NOMO-1 (cell line): ENCODE measurements at regions not wholly inside any gene's neighbourhood (a gene's known extent, or its start where the extent isn't known, plus 50 kb on each side); places are given as distances from the start of the nearest gene placed in this dataset.
"Not testable (repeated sequence)": the region's sequence is repeated elsewhere in the genome, so short reads cannot be mapped to it uniquely, and the experiment has no call there.

ENCODE experiments used
- DNase-seq, 2 experiments: peaks; one replicate each; lab custom pipeline; 2025; ENCODE audit not compliant: unreplicated experiment in 2 of 2; lab: John Stamatoyannopoulos, UW

DNA sequence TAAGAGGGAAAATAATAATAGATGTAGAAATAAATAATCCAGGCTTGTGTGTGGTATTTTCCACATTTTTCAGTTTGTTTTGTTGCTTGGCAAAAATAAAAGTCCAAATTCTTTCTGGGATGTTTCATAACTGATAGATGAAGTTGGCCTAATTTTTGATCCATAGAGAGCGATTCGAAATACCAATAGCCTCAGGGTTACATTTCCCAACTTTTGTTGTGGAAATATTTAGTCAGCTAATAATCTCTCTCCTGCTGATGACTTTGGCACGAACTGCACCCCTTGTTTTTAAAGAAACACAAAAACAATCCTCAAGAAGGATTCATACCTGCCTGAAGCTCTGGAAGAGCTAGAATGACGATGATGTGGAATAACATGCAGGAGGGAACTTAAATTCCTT is 483.2 kb downstream of the ADRA2A start:
- no peak for DNase-seq

DNA sequence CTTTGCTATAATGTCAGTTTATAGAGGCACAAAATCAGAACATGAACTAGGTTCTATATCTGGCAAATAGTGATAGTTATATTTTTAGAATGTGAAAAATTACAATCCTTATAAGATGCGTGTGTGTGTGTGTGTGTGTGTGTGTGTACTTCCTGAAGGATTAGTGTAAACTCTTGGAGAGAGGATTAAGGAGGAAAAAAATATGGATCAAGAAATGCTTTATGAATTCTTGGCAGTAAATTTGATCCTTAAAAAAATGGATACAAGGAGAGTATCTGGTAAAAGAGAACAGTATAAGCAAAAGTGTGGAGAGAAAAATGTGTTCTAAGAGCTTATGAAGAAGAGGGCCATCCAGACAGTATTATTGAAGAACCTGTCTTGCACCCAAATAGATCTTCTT is 484.3 kb downstream of the ADRA2A start:
- no peak for DNase-seq

DNA sequence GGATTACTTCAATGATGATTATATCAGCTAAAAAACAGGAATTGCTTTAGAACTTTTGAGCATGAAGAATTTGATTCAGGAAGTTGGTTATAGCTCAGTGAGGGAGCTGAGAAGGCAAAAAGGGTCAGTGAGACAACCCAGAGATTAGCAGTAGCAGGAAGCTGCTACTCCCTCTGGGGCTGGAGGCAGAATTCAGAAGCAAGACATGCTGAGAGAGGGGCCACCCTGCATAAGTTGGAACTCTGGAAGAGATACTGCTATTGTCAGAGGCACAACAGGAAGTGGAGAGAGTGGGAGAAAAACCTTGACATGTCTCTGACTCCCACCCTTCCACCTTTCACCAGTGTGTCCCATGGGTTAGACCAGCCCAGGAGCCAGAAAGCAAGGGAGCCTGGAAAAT is 488.7 kb downstream of the ADRA2A start:
- no peak for DNase-seq

DNA sequence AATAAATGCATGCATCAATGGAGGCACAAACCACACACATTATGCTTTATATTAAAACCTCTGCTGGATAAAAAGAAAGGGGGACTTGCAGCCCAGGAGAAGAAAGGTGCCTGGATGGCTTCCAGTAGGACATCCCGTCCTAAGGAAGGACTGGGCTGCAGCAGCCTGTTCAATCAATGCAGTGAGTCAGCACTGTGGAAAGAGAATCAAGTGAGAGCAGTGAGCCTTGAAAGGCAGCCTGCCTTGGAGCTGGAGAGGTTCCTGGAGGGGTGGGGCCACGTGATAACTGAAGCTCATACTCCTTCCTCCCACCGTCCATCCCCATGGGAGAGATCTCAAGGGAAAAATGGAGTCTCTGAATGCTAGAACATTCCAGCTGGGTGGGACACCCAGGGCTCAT is 501.2 kb downstream of the ADRA2A start:
- no peak for DNase-seq

DNA sequence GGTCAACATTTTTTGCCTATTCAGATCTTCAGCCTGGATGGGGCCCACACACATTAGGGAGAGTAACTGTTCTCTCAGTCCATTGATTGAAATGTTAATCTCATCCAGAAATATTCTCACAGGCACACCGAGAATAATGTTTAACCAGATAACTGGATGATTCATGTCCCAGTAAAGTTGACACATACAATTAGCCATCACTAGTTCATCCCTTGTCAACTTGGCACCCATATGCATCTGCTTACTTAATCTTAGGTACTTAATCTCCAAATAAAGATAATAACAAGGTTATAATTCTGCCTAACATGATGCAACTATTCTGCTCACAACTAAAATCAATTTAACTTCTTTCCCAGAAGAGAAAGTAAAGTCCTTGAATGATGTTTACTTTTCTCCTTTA is 502.6 kb downstream of the ADRA2A start:
- no peak for DNase-seq

DNA sequence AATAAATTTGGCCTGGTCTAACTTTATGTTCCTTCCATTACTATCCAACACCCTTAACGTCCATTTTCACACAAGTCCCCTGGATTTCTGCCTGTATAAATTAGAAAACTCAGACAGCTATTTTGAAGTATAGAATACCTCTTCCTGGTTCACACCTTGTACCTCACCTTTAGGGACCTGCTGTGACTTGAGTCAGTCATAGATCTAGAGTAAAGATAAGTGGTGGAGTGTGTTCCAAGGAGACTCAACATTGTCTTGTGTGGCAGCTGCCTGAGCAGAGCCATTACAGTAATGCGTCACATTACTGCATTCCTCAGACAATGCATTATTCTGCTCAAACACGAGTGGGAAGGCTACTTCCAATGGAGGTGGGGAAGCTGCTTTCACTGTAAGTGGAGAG is 513.9 kb downstream of the ADRA2A start:
- no peak for DNase-seq

DNA sequence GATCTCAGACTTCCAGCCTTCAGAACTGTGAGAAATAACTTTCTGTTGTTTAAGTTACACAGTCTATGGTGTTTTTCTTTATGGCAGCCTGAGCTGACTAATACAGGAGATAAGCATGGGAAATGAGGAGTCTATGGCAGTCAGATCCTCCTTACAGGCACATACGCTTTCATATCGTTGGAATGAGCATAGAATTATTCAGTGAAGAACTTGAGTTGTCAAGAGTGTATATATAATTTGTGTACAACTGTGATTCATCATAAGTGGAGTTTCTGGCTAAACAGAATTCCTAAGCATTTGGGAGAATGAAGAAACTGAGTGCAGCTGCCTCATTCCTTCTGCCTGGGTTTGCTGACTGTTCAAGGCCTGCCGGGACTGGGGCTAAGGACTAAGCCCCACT is 516.7 kb downstream of the ADRA2A start:
- DNase-seq = no peak

DNA sequence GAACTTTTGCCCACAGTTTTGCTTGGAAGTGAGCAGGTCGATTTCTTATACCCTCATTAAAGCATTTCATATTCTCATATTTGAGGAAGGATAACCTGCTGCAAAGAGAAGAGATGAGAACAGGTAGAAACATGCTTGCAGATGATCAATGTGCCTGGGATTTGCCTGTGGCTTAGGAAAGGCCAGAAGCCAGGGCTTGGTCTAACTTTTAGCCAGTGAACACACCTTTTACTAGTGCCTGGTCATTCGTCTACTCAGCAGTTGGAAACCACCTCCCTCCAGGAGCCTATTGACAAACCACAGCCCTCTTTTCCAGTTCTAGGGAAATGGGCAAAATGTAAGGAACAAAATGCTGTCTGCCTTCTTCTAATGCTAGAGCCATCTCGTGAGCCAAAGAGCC is 518.3 kb downstream of the ADRA2A start:
- no peak for DNase-seq

DNA sequence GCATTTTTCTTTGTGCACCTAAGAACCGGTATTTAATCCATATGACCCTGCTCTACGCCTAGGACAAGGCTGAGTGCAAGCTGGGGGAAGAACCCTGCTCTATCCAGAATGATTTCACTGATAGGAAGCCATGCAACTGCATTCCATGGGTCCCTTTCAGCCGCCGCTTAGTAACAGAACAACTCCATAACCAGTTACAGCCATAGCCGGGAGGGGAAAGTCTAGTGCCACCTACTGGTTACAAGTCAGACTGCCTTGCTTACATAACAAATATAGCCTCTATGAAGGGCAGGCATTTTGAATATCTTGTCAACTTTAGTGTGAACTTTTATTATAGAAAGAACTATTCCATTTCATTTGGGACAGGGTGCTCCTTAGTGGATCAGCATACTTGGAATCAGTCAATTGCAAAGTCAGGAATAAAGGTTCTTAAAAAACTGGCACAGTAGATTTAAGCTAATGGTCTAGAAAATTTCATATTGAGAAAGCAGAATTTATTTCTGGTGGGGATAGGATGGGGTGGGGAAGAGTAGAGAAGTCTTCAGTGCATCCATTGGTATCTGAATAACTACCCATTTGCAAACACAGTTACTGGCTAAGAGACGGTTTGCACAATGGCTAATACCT is 521.7 kb downstream of the ADRA2A start:
- DNase-seq = peak; percentile 7 to 44

DNA sequence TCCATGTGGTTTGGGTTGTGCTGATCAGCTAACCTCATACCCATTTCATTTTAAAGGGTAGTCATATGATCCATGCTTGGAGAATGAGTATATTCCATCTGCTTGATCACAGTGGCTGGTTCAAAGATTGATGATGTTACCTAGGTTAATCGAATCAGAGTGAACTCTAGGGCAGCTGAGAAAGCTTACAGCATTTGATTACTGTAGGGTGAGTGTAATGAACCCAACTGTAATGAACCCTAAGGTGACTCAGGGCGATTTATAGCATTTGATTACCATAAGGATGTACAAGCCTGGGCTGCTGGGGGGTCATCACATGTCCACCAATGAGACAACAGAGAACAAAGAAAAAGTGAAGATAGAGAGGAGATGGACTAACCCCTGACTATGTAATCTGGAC is 523.1 kb downstream of the ADRA2A start:
- DNase-seq = no peak

DNA sequence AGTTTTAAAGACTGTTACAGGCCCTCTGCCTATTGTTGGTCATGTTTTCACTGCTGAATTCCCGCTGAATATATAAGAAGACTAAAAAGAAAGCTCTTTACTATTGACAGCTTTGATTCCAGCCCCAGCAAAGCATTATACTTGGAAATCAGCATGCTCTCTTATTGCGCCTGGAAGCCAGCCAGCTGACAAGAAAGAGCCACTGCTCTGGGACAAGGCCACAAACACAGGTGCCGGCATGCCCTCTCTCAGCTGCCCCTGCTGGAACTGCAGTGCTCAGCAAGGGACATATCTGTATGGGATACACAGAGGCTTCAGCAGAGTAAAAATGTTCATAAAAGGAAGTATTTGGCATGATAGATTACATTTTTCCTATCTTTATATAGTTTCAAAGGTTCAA is 523.9 kb downstream of the ADRA2A start:
- DNase-seq = no peak

DNA sequence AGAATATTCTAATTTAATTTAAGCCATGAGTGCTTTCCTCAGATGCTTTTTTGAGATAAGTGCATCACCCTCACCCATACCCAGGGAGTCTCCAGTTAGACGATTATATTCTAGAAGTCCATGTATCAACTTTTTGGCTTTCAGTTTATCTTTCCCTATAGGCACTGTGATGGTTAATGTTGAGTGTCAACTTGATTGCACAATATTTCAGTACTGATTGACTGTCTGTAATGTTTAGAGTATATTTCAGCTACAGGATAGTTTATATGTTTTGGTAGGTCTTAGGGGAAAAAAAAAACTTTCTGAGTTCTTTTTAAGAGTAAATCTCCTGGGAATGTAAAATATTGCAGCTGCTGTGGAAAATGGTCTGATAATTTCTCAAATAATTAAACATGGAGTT is 535.4 kb downstream of the ADRA2A start:
- DNase-seq = no peak

DNA sequence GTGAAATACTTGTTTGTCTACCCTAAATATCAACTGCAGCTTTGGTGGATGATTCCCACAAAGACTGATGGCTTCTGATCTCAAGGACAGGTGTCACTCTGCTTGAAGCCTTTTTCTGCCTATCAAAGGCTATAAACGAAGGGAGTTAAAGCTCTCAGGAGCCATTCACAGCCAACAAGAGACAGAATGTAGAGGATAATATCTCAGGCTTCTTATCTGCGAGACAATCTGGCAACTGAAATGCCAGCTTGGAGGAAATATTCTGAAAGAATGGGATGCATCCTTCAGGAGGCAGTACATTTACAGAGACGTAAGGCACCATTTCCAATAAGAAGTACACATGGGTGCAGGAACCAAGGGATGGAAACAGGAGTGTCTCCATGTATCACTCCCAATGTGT is 549.4 kb downstream of the GPAM start:
- no peak for DNase-seq

DNA sequence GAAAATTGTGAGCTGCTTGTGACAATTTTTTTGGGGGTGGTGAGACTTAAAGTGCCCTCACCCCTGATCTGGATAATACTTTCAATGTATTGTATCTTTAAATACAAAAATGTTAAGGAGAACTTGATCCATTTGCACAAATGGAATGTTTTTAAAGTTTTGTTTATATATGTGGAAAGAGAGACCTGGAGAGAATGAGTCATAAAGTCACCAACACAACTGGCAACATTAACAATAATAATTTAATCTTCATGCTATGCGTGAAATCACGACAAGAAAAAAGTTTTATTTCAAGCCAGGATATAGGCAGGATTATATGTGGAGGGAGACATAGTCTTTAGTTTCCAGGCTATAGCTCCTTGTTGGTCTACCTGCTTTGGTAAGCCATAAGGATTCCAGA is 537.5 kb downstream of the GPAM start:
- DNase-seq = no peak

DNA sequence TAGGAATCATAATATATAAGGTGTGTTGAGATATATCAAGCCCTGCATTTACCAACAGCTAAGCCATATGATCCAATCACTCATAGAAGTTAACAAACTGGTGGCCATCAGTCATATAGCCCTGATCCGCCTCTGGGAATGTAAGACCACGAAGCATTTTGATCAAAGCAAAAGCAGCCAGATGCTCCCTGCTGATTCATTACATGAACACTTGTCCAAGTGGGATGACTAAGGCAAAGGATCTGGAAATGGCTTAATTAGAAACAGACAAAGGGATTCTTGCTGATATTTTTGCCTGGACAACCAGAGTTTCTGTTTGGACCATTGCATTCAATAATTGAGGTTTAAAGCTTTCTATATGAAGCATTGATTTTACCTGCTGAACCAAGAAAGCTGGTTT is 535.5 kb downstream of the GPAM start:
- DNase-seq = no peak

DNA sequence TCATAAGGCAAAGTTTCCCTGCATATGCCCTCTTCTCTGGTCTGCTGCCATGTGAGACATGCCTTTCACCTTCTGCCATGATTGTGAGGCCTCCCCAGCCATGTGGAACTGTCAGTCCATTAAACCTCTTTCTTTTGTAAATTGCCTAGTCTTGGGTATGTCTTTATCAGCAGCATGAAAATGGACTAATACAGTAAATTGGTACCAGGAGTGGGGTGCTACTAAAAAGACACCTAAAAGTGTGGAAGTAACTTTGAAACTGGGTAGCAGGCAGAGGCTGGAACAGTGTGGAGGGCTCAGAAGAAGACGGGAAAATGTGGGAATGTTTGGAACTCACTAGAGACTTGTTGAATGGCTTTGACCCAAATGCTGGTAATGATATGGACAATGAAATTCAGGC is 534.5 kb downstream of the GPAM start:
- DNase-seq = not testable (repeated sequence)

DNA sequence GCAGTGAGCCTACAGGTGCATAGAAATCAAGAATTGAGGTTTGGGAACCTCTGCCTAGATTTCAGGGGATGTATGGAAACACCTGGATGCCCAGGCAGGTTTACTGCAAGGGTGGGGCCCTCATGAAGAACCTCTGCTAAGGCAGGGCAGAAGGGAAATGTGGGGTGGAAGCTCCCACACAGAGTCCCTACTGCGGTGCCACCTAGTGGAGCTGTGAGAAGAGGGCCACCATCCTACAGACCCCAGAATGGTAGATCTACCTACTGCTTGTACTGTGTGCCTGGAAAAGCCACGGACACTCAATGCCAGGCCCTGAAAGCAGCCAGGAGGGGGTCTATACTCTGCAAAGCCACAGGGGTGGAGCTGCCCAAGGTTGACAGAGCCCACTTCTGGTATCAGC is 533.5 kb downstream of the GPAM start:
- no peak for DNase-seq

DNA sequence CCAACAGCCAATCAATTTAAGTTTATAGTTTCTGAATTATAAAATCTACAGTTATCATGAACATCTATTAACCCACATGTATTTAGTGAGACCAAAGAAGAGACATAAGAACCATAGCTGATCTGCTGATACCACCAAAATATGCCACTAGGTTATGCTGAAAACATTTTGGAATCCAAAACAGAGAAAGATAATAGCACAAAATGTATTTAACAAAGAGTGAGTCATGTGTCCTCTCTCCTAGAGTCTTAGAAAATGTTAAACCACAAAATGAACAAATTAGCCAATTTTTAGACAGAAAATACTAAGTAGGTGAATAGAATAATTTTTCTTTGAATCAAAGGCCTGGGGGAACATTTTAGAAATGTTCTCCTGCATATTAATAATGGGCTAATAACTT is 527.5 kb downstream of the GPAM start:
- DNase-seq = no peak

DNA sequence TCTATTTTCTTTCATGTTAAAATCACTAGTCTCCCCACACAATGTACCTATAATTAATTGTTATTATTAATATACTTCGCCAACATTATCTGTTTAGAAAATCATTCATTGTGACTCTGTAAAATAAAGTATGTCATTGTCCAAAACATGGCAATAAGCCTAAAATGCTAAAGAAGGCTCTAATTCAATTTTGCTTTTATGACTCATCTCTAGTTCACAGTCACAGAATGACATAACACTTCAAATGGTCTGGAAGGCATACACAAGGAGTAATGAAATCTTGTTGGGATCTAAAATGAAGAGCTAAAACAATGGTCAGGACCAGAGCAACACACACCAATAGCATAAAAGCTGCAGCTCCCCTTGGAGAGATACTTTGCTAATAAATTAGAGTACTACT is 505.8 kb downstream of the GPAM start:
- DNase-seq = no peak

DNA sequence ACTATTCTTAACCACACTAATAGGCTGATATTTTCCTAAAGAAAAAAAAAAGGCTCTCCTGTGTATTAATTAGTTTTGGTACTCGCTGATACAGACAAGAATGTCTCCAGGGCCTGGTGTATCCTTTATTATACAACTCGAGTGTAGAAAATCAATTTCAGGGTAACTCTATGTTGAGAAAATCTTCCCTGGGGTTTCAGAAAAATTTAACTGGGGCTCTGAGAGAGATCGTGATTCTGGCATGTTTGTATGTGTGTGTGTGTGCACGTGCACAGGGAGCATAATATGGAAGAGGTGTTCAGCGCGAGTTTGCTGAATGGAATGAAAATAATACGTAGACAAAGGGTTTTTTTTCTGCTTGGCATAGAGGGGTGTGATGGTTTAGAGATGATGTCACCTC is 496.8 kb downstream of the GPAM start:
- no peak for DNase-seq

DNA sequence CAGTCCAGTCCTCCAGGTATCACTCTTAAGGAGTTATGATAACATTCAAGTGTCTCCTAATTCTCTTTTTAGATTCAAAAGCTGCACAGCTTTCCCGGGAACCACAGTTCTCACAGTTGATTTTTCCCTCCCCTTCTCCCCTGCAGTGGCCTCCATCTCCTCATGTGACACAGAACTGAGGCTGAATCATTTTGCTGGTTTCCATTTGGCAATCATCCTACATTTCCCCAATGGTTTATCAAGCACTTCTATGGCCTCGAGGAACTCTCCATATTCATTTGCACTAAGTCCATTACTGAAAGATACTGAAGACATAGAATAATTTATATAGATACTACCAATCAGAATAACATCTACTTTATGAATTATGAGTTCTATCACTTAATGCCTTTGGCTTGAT is 484.9 kb downstream of the GPAM start:
- DNase-seq = no peak

DNA sequence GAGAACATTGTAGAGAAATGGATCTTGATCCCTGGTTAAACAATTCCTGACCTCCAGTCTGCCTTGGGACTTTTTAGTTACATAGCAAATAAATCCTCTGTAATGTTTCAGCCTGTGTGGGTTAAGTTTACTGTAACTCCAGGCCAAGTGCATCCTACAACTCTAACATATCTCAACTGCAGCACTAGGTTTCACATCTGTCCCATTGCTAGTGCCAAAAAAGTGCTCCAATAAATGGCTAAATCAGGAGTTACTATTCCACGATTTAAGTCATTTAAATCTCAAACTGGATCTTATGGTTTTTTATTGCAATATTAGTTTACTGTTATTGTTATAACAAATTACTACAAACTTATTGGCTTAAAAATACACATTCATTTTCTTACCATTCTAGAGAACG is 479.6 kb downstream of the GPAM start:
- DNase-seq = no peak

DNA sequence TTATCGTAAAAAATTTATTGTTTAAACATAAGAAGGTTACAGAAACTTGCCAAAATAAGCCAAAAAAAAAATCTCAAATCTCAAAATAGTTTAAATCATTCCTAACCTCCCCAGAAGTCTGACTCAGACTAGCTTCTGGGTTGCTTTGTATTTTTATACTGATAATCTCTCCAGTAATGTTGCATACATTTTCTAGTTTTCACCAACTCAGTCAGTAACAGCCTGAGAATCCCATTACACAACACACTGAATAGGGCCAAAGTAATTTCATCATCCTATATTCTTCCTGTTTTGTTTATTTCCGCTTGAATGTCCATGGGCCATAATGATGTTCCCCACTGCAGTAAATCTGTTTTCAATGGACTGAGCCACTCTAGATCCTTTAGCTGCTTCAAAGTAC is 478.5 kb downstream of the GPAM start:
- DNase-seq = no peak

DNA sequence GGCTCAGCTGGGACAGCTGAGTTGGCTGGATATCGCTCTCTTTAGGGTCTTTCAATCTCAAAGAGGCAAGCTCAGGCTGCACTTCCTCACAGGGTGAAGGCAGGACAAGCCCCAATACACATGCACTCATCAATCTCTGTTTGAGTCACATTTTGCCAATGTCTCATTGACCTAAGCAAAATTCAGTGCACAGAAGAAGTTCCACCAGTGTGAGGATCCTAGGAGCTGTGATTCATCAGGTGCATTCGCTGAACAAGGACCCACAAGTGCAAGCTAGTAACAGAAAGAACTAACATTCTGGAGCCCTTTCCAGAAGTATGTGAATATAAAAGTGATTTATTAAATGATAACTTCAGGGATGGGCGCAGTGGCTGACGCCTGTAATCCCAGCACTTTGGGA is 477.2 kb downstream of the GPAM start:
- no peak for DNase-seq
